Neural cell (in vitro differentiated cells): ENCODE measurements at regions not wholly inside any gene's neighbourhood (a gene's known extent, or its start where the extent isn't known, plus 50 kb on each side); places are given as distances from the start of the nearest gene placed in this dataset.

Source experiments
- H2AFZ ChIP-seq: fragments of 200-600, 300-800 bp; sonication (generic), shearing (Covaris generic); 2 replicates; pipeline ENCODE4 v1.6.0; 2014; ENCODE audit warnings: low read depth, mild to moderate bottlenecking, antibody characterized with exemption, low read length, moderate library complexity
- H3F3A ChIP-seq: fragments of 200-600 bp; shearing (Covaris generic); 2 replicates; pipeline ENCODE4 v1.6.1; 2016; ENCODE audit warnings: mild to moderate bottlenecking, moderate library complexity, mixed read lengths, antibody characterized with exemption, low read length; ENCODE audit not compliant: insufficient read depth, poor library complexity, severe bottlenecking
- H3K27ac ChIP-seq: fragments of 200-600, 300-800 bp; sonication (generic), shearing (Covaris generic); 2 replicates; pipeline ENCODE4 v1.5.1; 2014; ENCODE audit warnings: mild to moderate bottlenecking, low read length, moderate library complexity
- H3K27me3 ChIP-seq: fragments of 300-800, 200-600 bp; sonication (generic), shearing (Covaris generic); 2 replicates; pipeline ENCODE4 v1.6.0; 2014; ENCODE audit warnings: mild to moderate bottlenecking, low read depth, low read length, moderate library complexity; ENCODE audit not compliant: insufficient read depth
- H3K36me3 ChIP-seq: fragments of 300-800, 200-600 bp; sonication (generic), shearing (Covaris generic); 2 replicates; pipeline ENCODE4 v1.5.1; 2014; ENCODE audit warnings: mild to moderate bottlenecking, antibody characterized with exemption, low read length, moderate library complexity; ENCODE audit not compliant: insufficient read depth
- H3K4me2 ChIP-seq: fragments of 300-800, 200-600 bp; sonication (generic), shearing (Covaris generic); 2 replicates; pipeline ENCODE4 v1.6.0; 2014; ENCODE audit warnings: mild to moderate bottlenecking, low read length
- H3K4me3 ChIP-seq: fragments of 300-800, 200-600 bp; sonication (generic), shearing (Covaris generic); 2 replicates; pipeline ENCODE4 v1.5.1; 2014; ENCODE audit warnings: mild to moderate bottlenecking, low read length, moderate library complexity
- H3K79me2 ChIP-seq: fragments of 200-600 bp; shearing (Covaris generic); replicated peaks from 2 replicates; pipeline ENCODE4 v1.6.0; 2014; ENCODE audit warnings: mild to moderate bottlenecking, low read length, moderate library complexity; ENCODE audit not compliant: insufficient read depth
- H3K9ac ChIP-seq: fragments of 300-800, 200-600 bp; sonication (generic), shearing (Covaris generic); 2 replicates; pipeline ENCODE4 v1.6.1; 2016; ENCODE audit warnings: mild to moderate bottlenecking, low read length, mixed read lengths
- H3K9me2 ChIP-seq: fragments of 200-600 bp; shearing (Covaris generic); 2 replicates; pipeline ENCODE4 v1.6.1; 2016; ENCODE audit warnings: mild to moderate bottlenecking, low read length, mixed read lengths; ENCODE audit not compliant: insufficient read depth
- H3K9me3 ChIP-seq: fragments of 200-600, 300-800 bp; sonication (generic), shearing (Covaris generic); 2 replicates; pipeline ENCODE4 v1.6.1; 2016; ENCODE audit warnings: mild to moderate bottlenecking, mixed run types, low read length, moderate library complexity, mixed read lengths
- H4K20me1 ChIP-seq: fragments of 200-600 bp; shearing (Covaris generic); 2 replicates; pipeline ENCODE4 v1.6.1; 2016; ENCODE audit warnings: mild to moderate bottlenecking, mixed run types; ENCODE audit not compliant: insufficient read depth
- EP300 ChIP-seq: fragments of 450-650 bp; conservative IDR thresholded peaks from 2 replicates; pipeline ENCODE4 v1.6.1; 2014; ENCODE audit warnings: antibody characterized with exemption, mild to moderate bottlenecking, moderate library complexity; ENCODE audit not compliant: poor library complexity, severe bottlenecking
- EZH2 ChIP-seq: fragments of 200-600, 300-800 bp; shearing (Covaris generic), sonication (generic); IDR thresholded peaks from 2 replicates; pipeline ENCODE4 v1.6.1; 2014; ENCODE audit warnings: antibody characterized with exemption, low read length, borderline replicate concordance, mild to moderate bottlenecking; ENCODE audit not compliant: insufficient read depth, poor library complexity, severe bottlenecking
- MXI1 ChIP-seq: fragments of 450-650 bp; conservative IDR thresholded peaks from 2 replicates; pipeline ENCODE4 v1.6.1; 2014; ENCODE audit warnings: antibody characterized with exemption, mild to moderate bottlenecking; ENCODE audit not compliant: poor library complexity, severe bottlenecking
- POLR2AphosphoS5 ChIP-seq: IDR thresholded peaks from 2 replicates; pipeline ENCODE4 v1.6.1; 2012
- RAD21 ChIP-seq: fragments of 450-650 bp; conservative IDR thresholded peaks from 2 replicates; pipeline ENCODE4 v1.6.1; 2014; ENCODE audit warnings: antibody characterized with exemption, mild to moderate bottlenecking, moderate library complexity
- REST ChIP-seq: IDR thresholded peaks from 2 replicates; pipeline ENCODE4 v1.6.1; 2012; ENCODE audit warnings: borderline replicate concordance
- SMC3 ChIP-seq: fragments of 450-650 bp; conservative IDR thresholded peaks from 2 replicates; pipeline ENCODE4 v1.6.1; 2014; ENCODE audit warnings: antibody characterized with exemption, mild to moderate bottlenecking, moderate library complexity; ENCODE audit not compliant: poor library complexity
- TAF1 ChIP-seq: IDR thresholded peaks from 2 replicates; pipeline ENCODE4 v1.6.1; 2012; ENCODE audit warnings: low read depth
- TF ChIP-seq, protein P1 (sequence below): fragments of 450-650 bp; IDR thresholded peaks from 2 replicates; pipeline ENCODE4 v1.5.1; 2014; ENCODE audit warnings: antibody characterized with exemption, mild to moderate bottlenecking, moderate library complexity; ENCODE audit not compliant: poor library complexity, severe bottlenecking

DNA sequence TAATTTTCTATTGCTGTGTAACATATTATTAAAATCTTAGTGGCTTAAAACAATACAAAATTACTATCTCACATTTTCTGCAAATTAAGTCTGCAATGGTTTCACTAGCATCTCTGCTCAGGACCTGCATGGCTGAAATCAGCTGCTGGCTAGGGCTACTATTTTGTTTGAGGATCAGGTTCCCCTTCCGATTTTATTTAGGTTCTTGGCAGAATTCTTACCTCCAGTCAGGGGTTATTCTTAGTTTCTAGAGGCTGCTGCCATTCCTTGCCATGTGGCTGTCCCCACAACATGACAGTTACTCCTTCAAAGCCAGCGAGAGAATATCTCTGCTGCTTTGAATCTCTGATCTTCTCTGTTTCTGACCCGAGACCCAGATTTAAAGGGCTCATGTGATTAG is 424.5 kb upstream of the ANO5 start:
- H4K20me1 ChIP-seq = no peaks in the 10 kb centered on the region
- no peak overlapping the region for H3K27ac ChIP-seq
- no peak overlapping the region for H2AFZ ChIP-seq
- H3K9me3 ChIP-seq = no peaks in the 10 kb centered on the region
- no peak overlapping the region for H3K9ac ChIP-seq
- TF ChIP-seq POLR2AphosphoS5 (no peak), SMC3 (no peak), REST (no peak), RAD21 (no peak), TAF1 (no peak), EP300 (no peak), EZH2 (no peak), MXI1 (no peak)
- TF ChIP-seq, protein P1, sequence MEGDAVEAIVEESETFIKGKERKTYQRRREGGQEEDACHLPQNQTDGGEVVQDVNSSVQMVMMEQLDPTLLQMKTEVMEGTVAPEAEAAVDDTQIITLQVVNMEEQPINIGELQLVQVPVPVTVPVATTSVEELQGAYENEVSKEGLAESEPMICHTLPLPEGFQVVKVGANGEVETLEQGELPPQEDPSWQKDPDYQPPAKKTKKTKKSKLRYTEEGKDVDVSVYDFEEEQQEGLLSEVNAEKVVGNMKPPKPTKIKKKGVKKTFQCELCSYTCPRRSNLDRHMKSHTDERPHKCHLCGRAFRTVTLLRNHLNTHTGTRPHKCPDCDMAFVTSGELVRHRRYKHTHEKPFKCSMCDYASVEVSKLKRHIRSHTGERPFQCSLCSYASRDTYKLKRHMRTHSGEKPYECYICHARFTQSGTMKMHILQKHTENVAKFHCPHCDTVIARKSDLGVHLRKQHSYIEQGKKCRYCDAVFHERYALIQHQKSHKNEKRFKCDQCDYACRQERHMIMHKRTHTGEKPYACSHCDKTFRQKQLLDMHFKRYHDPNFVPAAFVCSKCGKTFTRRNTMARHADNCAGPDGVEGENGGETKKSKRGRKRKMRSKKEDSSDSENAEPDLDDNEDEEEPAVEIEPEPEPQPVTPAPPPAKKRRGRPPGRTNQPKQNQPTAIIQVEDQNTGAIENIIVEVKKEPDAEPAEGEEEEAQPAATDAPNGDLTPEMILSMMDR = no peak
- H3K4me3 ChIP-seq = no peak overlapping the region
- no peaks in the 10 kb centered on the region for H3K9me2 ChIP-seq
- H3K27me3 ChIP-seq = no peaks in the 10 kb centered on the region
- no peaks in the 10 kb centered on the region for H3F3A ChIP-seq
- no peak overlapping the region for H3K4me2 ChIP-seq
- no peaks in the 10 kb centered on the region for H3K79me2 ChIP-seq
- H3K36me3 ChIP-seq = no peaks in the 10 kb centered on the region

GRCh38 chr11:21769188-21769587 is 423.7 kb upstream of the ANO5 start:
- no peaks in the 10 kb centered on the region for H3K9me3 ChIP-seq
- H3K4me3 ChIP-seq = no peak overlapping the region
- H3K9ac ChIP-seq = no peak overlapping the region
- TF ChIP-seq RAD21 = no peak
- TF ChIP-seq REST = no peak
- no peak for TF ChIP-seq POLR2AphosphoS5
- no peak for TF ChIP-seq EZH2
- no peak for TF ChIP-seq SMC3
- no peak for TF ChIP-seq MXI1
- no peak for TF ChIP-seq TAF1
- TF ChIP-seq EP300 = no peak
- TF ChIP-seq, protein P1 = no peak
- H3F3A ChIP-seq = no peaks in the 10 kb centered on the region
- H4K20me1 ChIP-seq = no peaks in the 10 kb centered on the region
- no peaks in the 10 kb centered on the region for H3K9me2 ChIP-seq
- H3K27me3 ChIP-seq = no peaks in the 10 kb centered on the region
- H3K27ac ChIP-seq = no peak overlapping the region
- no peaks in the 10 kb centered on the region for H3K36me3 ChIP-seq
- no peaks in the 10 kb centered on the region for H3K79me2 ChIP-seq
- H2AFZ ChIP-seq = no peak overlapping the region
- H3K4me2 ChIP-seq = no peak overlapping the region
